ENCODE measurements at regions not wholly inside any gene's neighbourhood (a gene's known extent, or its start where the extent isn't known, plus 50 kb on each side); places are given as distances from the start of the nearest gene placed in this dataset.

- TF ChIP-seq, protein P1, sequence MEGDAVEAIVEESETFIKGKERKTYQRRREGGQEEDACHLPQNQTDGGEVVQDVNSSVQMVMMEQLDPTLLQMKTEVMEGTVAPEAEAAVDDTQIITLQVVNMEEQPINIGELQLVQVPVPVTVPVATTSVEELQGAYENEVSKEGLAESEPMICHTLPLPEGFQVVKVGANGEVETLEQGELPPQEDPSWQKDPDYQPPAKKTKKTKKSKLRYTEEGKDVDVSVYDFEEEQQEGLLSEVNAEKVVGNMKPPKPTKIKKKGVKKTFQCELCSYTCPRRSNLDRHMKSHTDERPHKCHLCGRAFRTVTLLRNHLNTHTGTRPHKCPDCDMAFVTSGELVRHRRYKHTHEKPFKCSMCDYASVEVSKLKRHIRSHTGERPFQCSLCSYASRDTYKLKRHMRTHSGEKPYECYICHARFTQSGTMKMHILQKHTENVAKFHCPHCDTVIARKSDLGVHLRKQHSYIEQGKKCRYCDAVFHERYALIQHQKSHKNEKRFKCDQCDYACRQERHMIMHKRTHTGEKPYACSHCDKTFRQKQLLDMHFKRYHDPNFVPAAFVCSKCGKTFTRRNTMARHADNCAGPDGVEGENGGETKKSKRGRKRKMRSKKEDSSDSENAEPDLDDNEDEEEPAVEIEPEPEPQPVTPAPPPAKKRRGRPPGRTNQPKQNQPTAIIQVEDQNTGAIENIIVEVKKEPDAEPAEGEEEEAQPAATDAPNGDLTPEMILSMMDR (IDR thresholded peaks at IDR 0.05) = no peak
- no peak for TF ChIP-seq ZFX (IDR thresholded peaks at IDR 0.05; ENCODE audit: borderline replicate concordance)
- no peak overlapping the region for H3K27ac ChIP-seq
Observed at GRCh38 chr5:2371419-2371710, 380.1 kb downstream of the IRX2 start.

DNA sequence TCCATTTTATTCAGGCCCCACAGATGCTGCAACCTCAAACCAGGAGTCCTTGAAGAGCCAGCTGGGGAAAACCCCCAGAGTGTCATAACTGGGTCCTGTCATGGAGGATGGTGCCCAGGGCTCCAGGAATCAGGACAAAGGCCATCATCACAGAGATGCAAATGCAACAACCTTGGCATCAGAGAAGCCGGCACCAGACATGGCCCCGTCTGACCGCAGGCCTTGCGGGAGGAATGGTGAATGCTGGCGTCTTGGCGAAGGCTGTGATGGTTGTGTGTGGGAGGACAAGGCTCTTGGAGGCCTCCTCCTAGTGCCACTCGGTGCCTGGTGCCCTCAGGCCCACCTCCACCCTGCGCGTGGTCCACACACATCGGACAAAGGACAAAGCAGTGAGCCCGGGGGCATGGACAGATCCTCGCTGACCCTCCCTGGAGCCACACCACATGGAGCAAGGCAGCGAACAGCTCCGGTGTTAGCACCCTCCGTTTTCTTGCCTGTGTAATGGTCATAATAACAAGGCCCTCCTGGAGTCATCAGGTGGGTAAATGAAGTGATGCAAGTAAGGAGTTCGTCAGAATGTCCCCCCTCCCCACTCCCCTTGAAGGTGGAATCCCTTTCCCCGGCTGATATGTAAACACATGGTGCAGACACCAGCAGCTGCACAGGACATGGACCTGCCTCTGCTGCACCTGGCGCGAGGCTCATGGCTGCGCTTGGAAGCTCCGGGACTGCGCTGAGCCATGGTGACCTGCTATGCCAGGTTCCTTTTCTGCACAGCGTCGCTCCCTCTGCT, 380.7 kb downstream of the IRX2 start:
- H3K27ac ChIP-seq = no peak overlapping the region
- TF ChIP-seq, protein P1 (IDR thresholded peaks at IDR 0.05) = no peak
- TF ChIP-seq ZFX (IDR thresholded peaks at IDR 0.05; ENCODE audit: borderline replicate concordance) = no peak

DNA sequence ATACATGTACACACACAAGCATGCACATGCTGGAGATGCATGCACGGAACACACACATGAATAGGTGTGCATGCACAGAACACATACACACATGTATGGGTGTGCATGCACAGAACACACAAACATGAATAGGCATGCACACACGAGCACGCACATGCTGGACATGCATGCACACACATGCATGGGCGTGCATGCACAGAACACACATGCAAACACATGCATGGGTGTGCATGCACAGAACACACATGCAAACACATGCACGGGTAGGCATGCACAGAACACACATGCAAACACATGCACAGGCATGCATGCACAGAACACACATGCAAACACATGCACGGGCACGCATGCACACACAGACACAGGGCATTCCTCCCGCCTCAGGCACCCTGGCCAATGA, 382.3 kb downstream of the IRX2 start:
- no peak for TF ChIP-seq ZFX (IDR thresholded peaks at IDR 0.05; ENCODE audit: borderline replicate concordance)
- TF ChIP-seq, protein P1 (IDR thresholded peaks at IDR 0.05) = no peak
- H3K27ac ChIP-seq = no peak overlapping the region

DNA sequence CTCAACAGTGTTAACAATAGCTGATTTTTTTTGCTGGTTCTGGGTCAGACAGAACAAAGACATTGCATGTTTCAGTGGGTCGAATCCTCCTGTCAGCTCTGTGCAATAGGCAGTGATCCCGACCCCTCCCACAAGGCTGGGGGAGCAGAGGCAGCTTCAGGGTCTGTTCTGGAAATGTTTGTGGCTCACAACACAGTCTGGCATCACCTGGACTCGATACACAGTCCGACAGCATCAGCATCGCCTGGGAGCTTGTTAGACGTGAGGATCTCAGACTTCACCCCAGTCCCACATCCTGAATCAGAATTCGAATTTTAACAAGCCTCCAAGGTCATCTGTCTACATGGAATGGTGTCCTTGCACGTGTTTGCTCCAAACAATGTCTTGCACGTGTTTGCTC, 384.7 kb downstream of the IRX2 start:
- H3K27ac ChIP-seq = no peak overlapping the region
- TF ChIP-seq ZFX (IDR thresholded peaks at IDR 0.05; ENCODE audit: borderline replicate concordance) = no peak
- TF ChIP-seq, protein P1 (IDR thresholded peaks at IDR 0.05) = no peak

DNA sequence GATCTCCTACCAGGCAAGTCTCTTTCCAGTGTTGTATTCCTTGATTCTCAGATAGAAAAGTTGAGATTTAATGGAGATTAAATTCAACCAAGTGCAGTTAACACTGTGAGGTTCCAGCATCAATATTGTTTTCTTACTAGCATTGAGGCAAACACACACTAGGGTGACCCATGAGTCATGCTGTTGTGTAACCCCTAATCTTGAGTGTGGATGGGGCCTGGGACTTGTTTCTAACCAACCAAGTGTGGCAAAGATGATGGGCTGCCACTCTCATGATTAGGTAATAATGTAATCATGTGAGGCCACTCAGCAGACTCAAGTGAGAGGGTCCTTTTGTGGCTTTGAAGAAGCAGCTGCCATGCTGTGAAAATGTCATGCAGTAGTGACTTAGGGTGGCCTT, 394.2 kb downstream of the IRX2 start:
- TF ChIP-seq, protein P1 (IDR thresholded peaks at IDR 0.05) = no peak
- no peak for TF ChIP-seq ZFX (IDR thresholded peaks at IDR 0.05; ENCODE audit: borderline replicate concordance)
- H3K27ac ChIP-seq = no peak overlapping the region

- H3K27ac ChIP-seq = no peak overlapping the region
- TF ChIP-seq ZFX (IDR thresholded peaks at IDR 0.05; ENCODE audit: borderline replicate concordance) = no peak
- TF ChIP-seq, protein P1 (IDR thresholded peaks at IDR 0.05) = no peak
Observed at GRCh38 chr5:2355859-2356258, 395.6 kb downstream of the IRX2 start.

DNA sequence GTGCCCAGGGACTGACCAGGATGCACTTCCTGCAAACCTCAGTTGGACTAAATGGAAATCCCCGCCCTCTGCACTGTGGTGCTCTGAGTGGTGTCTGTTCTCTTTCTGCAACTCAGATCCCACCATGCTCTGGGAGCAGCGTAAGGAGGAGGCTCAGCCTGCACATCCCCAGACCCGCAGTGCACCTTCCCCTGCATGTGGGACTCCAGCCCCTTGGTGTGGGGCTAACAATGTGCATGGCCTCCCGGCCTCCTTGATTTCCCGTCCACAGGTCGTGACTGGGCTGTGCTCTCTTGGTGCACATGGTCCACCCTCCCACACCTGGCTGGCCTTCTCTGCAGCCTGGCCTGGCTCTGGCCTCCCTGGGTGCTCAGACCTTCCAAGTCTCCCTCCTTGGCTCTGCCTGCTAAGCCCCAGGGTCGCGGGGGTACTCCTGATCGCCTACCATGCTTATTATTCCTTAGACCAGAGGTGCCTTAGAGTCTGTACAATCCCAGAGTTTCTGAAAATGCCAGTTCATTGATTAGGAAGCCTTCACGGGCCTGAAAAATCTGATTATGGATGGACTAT, 397.5 kb downstream of the IRX2 start:
- TF ChIP-seq, protein P1 (IDR thresholded peaks at IDR 0.05) = no peak
- TF ChIP-seq ZFX (IDR thresholded peaks at IDR 0.05; ENCODE audit: borderline replicate concordance) = no peak
- no peak overlapping the region for H3K27ac ChIP-seq
